Left ventricle myocardium inferior (tissue), 1 donor: ENCODE measurements at regions not wholly inside any gene's neighbourhood (a gene's known extent, or its start where the extent isn't known, plus 50 kb on each side); places are given as distances from the start of the nearest gene placed in this dataset.
"Not testable (repeated sequence)": the region's sequence is repeated elsewhere in the genome, so short reads cannot be mapped to it uniquely, and the experiment has no call there.

ENCODE experiments used
- DNase-seq: peaks from one replicate; pipeline ENCODE4 v3.0.0-alpha.2; 2020
- H3K27ac ChIP-seq: fragments of 200-600 bp; replicated peaks from 2 replicates; pipeline ENCODE4 v1.8.0; 2021
- H3K27me3 ChIP-seq: fragments of 200-600 bp; 2 replicates; pipeline ENCODE4 v1.8.0; 2021; ENCODE audit warnings: low read depth
- H3K36me3 ChIP-seq: fragments of 200-600 bp; 2 replicates; pipeline ENCODE4 v1.8.0; 2021
- H3K4me1 ChIP-seq: fragments of 200-600 bp; 2 replicates; pipeline ENCODE4 v1.8.0; 2021
- H3K4me3 ChIP-seq: fragments of 200-600 bp; 2 replicates; pipeline ENCODE4 v1.8.0; 2021; ENCODE audit warnings: mild to moderate bottlenecking, moderate library complexity
- H3K9me3 ChIP-seq: fragments of 200-600 bp; replicated peaks from 2 replicates; pipeline ENCODE4 v1.8.0; 2021
- CTCF ChIP-seq: fragments of 200-600 bp; IDR thresholded peaks from 2 replicates; pipeline ENCODE4 v1.8.0; 2021; ENCODE audit warnings: antibody characterized with exemption, mild to moderate bottlenecking, borderline replicate concordance
- intact Hi-C: fragments of 100-400 bp; cut with micrococcal nuclease; formaldehyde crosslinking; loops from one replicate; pipeline ENCODE4 v1.11.0; 2022
- donor health status: DM: no; HTN: yes; CAD: no; lungs with severe emphysema.

DNA sequence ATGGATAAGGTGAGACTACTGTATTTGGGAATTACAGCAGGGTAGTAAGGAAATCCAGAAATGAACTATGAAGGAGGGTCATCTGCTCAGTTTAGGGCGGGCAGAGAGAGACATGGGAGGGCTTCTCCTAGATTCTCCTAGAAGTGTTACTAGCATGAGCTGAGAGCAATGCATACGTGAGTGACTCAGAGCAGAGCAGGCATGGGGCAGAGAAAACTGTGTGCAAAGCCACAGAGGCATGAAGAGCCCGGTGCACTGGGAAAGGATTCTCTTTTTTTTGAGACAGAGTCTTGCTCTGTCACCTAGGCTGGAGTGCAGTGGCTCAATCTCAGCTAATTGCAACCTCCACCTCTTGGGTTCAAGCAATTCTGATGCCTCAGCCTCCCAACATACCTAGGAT is 116.2 kb downstream of the SOCS6 start:
- Histone ChIP-seq H3K4me3 (no peak overlapping the region), H3K36me3 (no peaks in the 10 kb centered on the region), H3K27me3 (no peaks in the 10 kb centered on the region), H3K9me3 (no peaks in the 10 kb centered on the region), H3K4me1 (peaks cover 5% of the 10 kb centered on the region), H3K27ac (no peak overlapping the region)
- intact Hi-C loops: no loop called here
- TF ChIP-seq CTCF: no peak
- DNase-seq: no peak

GRCh38 chr18:70400476-70400875 is 111.6 kb downstream of the SOCS6 start:
- no peaks in the 10 kb centered on the region for H3K27me3 ChIP-seq
- no peak for DNase-seq
- intact Hi-C loops: no loop called here
- H3K4me3 ChIP-seq: no peak overlapping the region
- TF ChIP-seq CTCF: no peak
- no peak overlapping the region for H3K27ac ChIP-seq
- peaks cover 8% of the 10 kb centered on the region for H3K4me1 ChIP-seq
- H3K9me3 ChIP-seq: no peaks in the 10 kb centered on the region
- H3K36me3 ChIP-seq: no peaks in the 10 kb centered on the region

DNA sequence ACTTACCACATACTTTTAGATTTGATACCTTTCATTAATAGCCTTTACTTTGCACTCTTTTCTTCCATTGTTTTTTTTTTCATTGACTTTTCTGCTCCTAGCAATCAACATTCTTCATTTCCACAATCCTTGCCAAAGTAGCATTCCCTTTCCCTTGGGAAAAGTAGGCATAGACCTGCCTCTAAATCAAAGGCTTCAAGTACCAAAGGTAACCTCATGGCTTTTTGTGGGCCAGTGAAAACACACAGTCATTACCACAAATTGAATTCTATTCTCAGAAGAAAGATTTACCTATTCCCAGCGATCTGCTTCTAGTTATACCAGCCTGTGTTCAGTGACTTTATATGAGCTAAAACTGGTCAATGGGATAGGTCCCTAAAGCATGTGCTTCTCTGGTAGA is 109.2 kb downstream of the SOCS6 start:
- Histone ChIP-seq H3K4me1 (peaks cover 8% of the 10 kb centered on the region), H3K4me3 (no peak overlapping the region), H3K9me3 (no peaks in the 10 kb centered on the region), H3K27me3 (no peaks in the 10 kb centered on the region), H3K36me3 (no peaks in the 10 kb centered on the region), H3K27ac (no peak overlapping the region)
- TF ChIP-seq CTCF: no peak
- no peak for DNase-seq
- intact Hi-C loops: no loop called here

- intact Hi-C loops: no loop called here
- H3K9me3 ChIP-seq: no peaks in the 10 kb centered on the region
- no peak for TF ChIP-seq CTCF
- no peak overlapping the region for H3K4me3 ChIP-seq
- peaks cover 8% of the 10 kb centered on the region for H3K4me1 ChIP-seq
- H3K27ac ChIP-seq: no peak overlapping the region
- H3K27me3 ChIP-seq: no peaks in the 10 kb centered on the region
- no peak for DNase-seq
- no peaks in the 10 kb centered on the region for H3K36me3 ChIP-seq
Measured at GRCh38 chr18:70397259-70397925, 108.5 kb downstream of the SOCS6 start.

DNA sequence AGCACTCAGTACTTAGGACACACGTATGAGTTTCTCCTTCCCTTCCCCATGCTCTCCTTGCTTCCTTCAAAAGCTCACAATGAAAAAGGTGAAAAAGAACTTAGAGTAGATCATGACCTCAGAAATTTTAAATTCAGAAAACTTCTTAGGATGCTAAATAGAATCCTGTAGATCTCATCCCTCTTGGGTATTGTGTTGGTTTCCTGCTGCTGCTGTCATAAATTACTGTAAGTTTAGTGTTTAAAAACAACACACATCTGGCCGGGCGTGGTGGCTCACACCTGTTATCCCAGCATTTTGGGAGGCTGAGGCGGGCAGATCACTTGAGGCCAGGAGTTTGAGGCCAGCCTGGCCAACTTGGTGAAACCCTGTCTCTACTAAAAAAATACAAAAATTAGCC is 106.9 kb downstream of the SOCS6 start:
- H3K9me3 ChIP-seq, H3K27ac ChIP-seq, H3K4me1 ChIP-seq, DNase-seq, H3K27me3 ChIP-seq, H3K4me3 ChIP-seq, intact Hi-C loops, H3K36me3 ChIP-seq: not testable (repeated sequence)

DNA sequence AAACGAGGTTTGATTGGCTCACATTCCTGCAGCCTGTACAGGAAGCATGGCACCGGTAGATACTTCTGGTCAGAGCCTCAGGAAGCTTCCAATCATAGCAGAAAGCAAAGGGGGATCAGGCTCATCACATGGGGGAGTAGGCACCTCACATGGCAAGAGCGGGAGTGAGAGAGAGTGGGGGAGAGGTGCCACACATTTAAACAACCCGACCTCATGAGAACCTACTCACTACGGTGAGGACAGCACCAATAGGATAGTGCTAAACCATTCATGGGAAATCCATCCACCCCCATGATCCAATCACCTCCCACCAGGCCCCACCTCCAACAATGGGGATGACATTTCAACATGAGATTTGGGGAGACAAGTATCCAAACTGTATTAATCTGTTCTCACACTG is 105.8 kb downstream of the SOCS6 start:
- intact Hi-C loops: no loop called here
- TF ChIP-seq CTCF: no peak
- H3K9me3 ChIP-seq: no peaks in the 10 kb centered on the region
- no peaks in the 10 kb centered on the region for H3K4me1 ChIP-seq
- no peak overlapping the region for H3K27ac ChIP-seq
- DNase-seq: no peak
- H3K27me3 ChIP-seq: no peaks in the 10 kb centered on the region
- no peaks in the 10 kb centered on the region for H3K36me3 ChIP-seq
- H3K4me3 ChIP-seq: no peak overlapping the region
